Astrocyte of the cerebellum (primary cell): ENCODE measurements at regions not wholly inside any gene's neighbourhood (a gene's known extent, or its start where the extent isn't known, plus 50 kb on each side); places are given as distances from the start of the nearest gene placed in this dataset.

Experiments
- DNase-seq: peaks from one replicate; pipeline ENCODE4 v3.0.0-alpha.2; 2011; ENCODE audit warnings: low read depth
- H3K4me3 ChIP-seq: 2 replicates; pipeline ENCODE4 v1.5.1; 2011; ENCODE audit warnings: mild to moderate bottlenecking, low read depth, low read length, moderate library complexity
- in situ Hi-C: cut with HindIII; loops from 2 replicates; pipeline ENCODE4 v1.10.0; 2017; ENCODE audit warnings: low sequenced_read_pairs
- TF ChIP-seq, protein P1 (sequence below): IDR thresholded peaks from 2 replicates; pipeline ENCODE4 v1.5.1; 2012; ENCODE audit warnings: low read length, low read depth, moderate library complexity, mild to moderate bottlenecking; ENCODE audit errors: missing control alignments

DNA sequence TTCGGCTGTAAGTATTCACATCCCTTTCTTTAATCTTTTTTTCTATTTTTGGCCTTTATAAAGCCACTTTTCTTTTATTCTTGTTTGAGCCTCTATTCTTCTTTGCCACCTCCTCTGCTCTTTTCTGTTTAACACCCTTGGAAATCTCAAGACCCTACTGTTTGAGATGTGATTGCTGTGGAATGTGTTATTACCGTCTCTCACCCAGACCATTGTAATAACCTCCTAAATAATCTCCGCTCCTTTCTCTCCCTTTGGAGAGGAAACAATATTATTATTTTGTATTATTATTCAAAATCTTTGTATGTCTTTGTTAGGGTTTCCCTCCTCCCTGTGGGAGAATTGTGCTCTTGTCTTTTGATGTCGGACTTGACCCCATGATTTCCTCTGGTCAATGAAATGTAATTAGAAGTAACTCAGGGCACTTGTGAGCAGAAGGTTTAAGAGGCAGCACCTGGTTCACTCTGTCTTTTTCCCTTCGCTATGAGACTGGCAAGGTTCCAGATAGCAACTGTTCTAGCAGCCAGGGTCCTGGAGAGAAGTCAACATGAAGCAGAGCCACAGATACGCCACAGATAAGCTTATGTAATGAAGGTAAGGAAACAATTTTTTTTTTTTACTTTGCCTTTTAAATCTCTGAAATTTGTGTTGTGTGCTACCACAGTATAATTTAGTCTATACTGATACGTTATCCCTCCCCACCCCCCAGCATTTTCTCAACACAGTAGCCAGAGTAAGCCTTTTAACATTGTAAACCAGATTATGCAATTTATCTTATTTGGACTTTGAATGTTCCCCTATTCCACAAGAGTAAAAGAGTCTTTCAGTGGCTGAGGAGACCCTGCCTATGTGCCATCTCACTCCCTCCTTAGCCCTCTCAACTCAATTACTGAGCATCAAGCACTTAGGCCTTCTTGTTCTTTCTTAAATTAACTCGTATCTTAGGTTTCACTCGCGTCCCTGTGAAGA is 601.2 kb upstream of the ZNF804A start:
- TF ChIP-seq, protein P1, sequence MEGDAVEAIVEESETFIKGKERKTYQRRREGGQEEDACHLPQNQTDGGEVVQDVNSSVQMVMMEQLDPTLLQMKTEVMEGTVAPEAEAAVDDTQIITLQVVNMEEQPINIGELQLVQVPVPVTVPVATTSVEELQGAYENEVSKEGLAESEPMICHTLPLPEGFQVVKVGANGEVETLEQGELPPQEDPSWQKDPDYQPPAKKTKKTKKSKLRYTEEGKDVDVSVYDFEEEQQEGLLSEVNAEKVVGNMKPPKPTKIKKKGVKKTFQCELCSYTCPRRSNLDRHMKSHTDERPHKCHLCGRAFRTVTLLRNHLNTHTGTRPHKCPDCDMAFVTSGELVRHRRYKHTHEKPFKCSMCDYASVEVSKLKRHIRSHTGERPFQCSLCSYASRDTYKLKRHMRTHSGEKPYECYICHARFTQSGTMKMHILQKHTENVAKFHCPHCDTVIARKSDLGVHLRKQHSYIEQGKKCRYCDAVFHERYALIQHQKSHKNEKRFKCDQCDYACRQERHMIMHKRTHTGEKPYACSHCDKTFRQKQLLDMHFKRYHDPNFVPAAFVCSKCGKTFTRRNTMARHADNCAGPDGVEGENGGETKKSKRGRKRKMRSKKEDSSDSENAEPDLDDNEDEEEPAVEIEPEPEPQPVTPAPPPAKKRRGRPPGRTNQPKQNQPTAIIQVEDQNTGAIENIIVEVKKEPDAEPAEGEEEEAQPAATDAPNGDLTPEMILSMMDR, result no peak
- in situ Hi-C loops, result no loop called here
- no peak overlapping the region for H3K4me3 ChIP-seq
- peak; percentile 66 for DNase-seq

DNA sequence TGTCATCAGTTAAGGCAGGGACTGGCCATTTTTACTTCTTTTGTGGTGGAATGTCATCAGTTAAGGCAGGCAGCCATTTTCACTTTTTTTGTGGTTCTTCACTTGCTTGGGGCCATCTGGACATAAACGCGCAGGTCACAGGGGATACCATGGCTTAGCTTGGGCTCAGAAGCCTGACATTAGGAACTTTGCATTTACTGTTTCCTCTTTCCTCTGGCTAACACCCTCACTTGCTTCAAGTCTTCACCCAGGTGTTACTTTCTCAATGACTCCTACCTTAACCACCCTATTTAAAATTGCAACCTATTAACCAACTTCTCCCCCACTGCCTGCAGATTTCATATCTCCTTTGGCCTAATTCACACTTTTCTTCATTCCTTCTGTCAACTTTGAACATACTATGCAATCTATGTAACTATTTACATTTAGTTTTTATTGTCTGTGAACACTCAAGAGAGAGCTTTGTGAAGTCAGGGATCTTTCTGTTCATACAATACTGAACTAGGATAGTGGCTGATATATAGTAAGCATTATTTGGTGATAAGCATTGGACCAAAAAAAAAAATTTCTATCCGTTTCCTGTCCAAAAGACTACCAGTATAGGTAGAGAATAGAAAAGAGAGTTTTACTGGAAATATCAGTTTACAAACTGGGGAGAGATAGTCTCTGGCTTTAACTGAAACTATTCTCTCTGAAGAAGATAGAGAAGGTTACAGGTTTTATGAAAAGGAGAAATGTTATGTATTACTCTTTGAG is 600.1 kb upstream of the ZNF804A start:
- DNase-seq, result no peak
- TF ChIP-seq, protein P1, result no peak
- in situ Hi-C loops, result no loop called here
- no peak overlapping the region for H3K4me3 ChIP-seq

DNA sequence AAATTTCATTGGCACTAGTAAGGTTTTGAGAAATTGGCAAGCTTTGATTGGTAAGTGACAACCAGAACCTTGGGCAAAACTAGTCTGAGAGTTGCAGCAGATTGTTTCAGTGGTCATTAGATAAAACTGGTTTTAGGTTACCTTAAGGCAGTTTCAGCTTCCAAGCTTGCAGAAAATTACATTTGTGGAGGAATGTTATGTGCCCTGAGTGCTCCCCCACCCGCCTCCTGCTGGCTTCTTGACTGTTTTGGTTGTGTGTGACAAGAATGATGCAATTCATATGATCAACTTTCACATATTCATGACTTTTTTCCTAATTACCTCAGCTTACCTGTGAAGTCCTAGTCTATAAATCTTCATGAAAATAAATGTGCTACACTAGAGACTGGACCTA is 599.5 kb upstream of the ZNF804A start:
- in situ Hi-C loops, result no loop called here

DNA sequence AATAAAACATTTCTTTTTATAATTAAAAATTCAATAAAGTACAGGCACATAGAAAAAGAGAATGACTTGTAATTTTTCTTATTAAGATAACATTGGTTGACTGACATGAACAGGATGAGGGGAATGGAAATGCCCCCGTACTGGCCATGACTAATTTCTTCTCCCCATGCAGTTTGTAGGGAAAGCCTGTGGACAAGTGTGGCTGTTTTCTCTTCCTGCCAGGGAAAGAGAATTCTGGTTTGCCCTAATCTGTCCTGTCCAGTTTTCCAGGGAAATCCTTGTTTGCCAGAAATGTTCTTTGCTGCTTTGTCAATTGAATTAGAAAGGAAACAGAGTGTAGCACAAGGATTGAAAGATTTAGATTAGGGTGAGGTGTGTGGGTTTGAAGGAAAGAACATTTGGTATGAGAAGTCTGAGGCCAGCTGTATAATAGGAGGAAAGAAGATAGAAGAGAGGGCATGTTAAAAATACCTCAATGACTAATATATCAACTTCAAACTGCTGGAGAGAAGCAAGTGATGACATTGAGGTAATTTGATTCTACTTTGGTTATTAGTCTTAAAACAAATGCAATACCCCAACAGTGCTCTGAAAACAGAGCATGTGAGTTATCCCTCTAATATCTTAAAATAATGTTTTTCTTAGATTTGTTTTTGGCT is 593.9 kb upstream of the ZNF804A start:
- TF ChIP-seq, protein P1, result no peak
- DNase-seq, result no peak
- no peak overlapping the region for H3K4me3 ChIP-seq
- in situ Hi-C loops, result no loop called here

More for the DNA sequence above, 599.5 kb upstream of the ZNF804A start:
- TF ChIP-seq, protein P1, result no peak
- DNase-seq, result no peak
- H3K4me3 ChIP-seq, result no peak overlapping the region

DNA sequence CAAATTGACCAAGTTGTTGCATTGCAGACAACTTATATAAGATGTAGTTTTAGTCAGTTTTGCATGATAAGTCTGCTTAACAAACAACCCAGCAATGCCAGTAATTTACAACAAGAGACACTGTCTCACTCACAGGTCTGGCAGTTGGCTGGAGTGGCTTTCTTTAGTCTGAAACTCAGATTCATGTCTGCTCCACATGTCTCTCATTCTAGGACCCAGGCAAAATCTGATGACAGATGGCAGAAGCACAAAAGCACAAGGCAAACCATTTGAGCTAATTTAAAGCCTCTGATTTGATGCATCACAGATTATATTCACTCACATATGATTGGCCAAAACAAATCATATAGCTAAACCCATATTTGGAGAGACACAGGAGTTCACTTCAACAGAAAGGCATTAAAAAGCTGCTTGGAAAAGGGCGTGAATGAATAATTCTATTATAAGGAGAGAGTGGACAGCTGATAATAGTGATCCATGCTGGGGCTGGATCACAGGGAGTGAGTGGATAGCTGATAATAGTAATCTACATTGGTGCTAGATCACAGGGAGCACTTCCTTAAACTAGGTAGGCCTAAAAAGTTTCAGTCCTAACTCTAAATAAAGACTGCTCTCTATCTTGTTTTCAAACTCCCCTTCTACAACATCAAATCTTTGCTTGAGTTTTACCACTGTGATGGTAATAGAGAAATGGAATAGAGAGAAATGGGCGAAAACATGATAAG is 593.2 kb upstream of the ZNF804A start:
- in situ Hi-C loops, result no loop called here
- H3K4me3 ChIP-seq, result no peak overlapping the region
- TF ChIP-seq, protein P1, result no peak
- no peak for DNase-seq

DNA sequence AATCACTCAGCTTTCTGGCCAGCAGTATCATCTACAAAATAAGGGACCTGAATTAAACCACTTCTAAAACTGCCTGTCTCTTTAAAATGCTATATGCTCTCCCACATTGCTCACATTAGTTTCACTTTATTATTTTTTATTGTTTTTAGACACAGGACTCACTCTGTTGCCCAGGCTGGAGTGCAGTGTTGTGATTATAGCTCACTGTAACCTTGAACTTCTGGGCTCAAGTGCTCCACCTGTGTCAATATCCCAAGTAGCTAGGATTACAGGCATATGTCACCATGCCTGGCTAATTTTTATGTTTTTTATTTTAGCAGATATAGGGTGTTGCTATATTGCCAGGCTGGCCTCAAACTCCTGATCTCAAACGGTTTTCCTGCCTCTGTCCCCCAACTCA is 591.3 kb upstream of the ZNF804A start:
- H3K4me3 ChIP-seq, result no peak overlapping the region
- in situ Hi-C loops, result no loop called here
- DNase-seq, result no peak
- TF ChIP-seq, protein P1, result no peak
